ENCODE measurements at regions not wholly inside any gene's neighbourhood (a gene's known extent, or its start where the extent isn't known, plus 50 kb on each side); places are given as distances from the start of the nearest gene placed in this dataset.
"Not testable (repeated sequence)": the region's sequence is repeated elsewhere in the genome, so short reads cannot be mapped to it uniquely, and the experiment has no call there.

DNA sequence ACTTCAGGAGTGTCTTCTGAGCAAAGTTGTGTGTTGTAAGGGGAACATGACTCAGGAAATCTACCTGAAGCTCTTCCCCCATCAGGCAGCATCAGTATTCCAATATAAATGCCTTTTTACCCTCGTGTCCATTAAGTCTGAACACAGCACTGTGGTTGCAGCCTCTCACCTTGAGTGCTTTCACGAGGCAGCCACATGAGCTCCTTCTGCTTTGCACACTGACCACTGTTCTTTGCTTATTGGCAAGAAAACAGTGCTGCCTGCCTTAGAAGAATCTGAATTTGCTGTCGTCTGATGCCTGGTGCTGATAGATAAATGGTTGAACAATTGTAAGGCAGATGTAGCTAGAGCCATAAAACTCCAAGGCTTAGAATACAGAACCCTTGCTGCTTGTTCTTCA lies 139.6 kb upstream of the WDR1 start:
- in situ Hi-C loops (cut with MboI; ENCODE audit: low pct_unique_long_range_greater_than_20kb in 2 of 9, low sequenced_read_pairs in 9 of 9, unreplicated experiment in 9 of 9) = no loop called here
- Histone ChIP-seq H3K4me3 (no peak overlapping the region), H3K4me1 (replicated peaks in 1 of 2) (no peaks in the 10 kb centered on the region), H3K27ac (no peak overlapping the region)
- no peak for ATAC-seq (replicated peaks in 6 of 8)
- 0 to 60% (median 33%) methylated on average over 1 to 3 of the region's 3 CpGs; no CpG with 5 or more reads in 3 of the 10 experiments for WGBS, 10 experiments

DNA sequence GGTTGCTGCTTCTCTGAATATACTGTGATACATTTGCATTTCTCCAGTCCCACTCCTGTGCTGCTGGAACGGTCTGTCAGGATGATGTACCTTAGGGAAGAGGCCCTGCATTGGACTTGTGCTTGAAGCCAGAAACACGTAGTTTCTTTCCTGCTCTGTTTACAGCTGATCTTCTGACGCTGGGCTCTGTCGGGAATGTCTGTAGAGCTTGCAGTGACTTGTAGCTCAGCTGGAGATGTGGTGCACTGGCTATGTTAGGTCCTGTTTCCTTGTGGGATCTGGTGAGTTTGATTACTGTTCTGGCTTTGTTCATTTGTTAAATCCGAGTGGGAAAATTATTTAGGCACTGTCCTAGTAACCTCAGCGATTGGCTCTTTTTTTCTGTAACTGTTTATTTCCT lies 137.2 kb upstream of the WDR1 start:
- Histone ChIP-seq H3K4me1 (replicated peaks in 1 of 2) (no peaks in the 10 kb centered on the region), H3K4me3 (no peak overlapping the region), H3K27ac (no peak overlapping the region)
- WGBS, 10 experiments = 12 to 87% (median 67%) methylated on average over 1 to 6 of the region's 6 CpGs; no CpG with 5 or more reads in 3 of the 10 experiments
- in situ Hi-C loops (cut with MboI; ENCODE audit: low pct_unique_long_range_greater_than_20kb in 2 of 9, low sequenced_read_pairs in 9 of 9, unreplicated experiment in 9 of 9) = no loop called here
- ATAC-seq (replicated peaks in 6 of 8) = no peak

GRCh38 chr4:10245751-10246150 lies 129.2 kb upstream of the WDR1 start:
- no peak overlapping the region for H3K4me3 ChIP-seq
- H3K27ac ChIP-seq = no peak overlapping the region
- no peak for ATAC-seq (replicated peaks in 6 of 8)
- WGBS, 10 experiments = 0 to 81% (median 57%) methylated on average over 1 to 7 of the region's 7 CpGs
- in situ Hi-C loops (cut with MboI; ENCODE audit: low pct_unique_long_range_greater_than_20kb in 2 of 9, low sequenced_read_pairs in 9 of 9, unreplicated experiment in 9 of 9) = no loop called here
- H3K4me1 ChIP-seq (replicated peaks in 1 of 2) = no peaks in the 10 kb centered on the region

- Histone ChIP-seq H3K4me1 (replicated peaks in 1 of 2) (no peaks in the 10 kb centered on the region), H3K4me3 (no peak overlapping the region), H3K27ac (no peak overlapping the region)
- in situ Hi-C loops (cut with MboI; ENCODE audit: low pct_unique_long_range_greater_than_20kb in 2 of 9, low sequenced_read_pairs in 9 of 9, unreplicated experiment in 9 of 9) = no loop called here
- ATAC-seq (replicated peaks in 6 of 8) = no peak
- 40 to 67% (median 44%) methylated on average over 1 to 2 of the region's 2 CpGs; no CpG with 5 or more reads in 7 of the 10 experiments for WGBS, 10 experiments
Observed at GRCh38 chr4:10243856-10244255, 127.3 kb upstream of the WDR1 start.

GRCh38 chr4:10240691-10241090 lies 124.1 kb upstream of the WDR1 start:
- no peak for ATAC-seq (replicated peaks in 6 of 8)
- Histone ChIP-seq H3K4me1 (replicated peaks in 1 of 2) (no peaks in the 10 kb centered on the region), H3K27ac (no peak overlapping the region), H3K4me3 (no peak overlapping the region)
- 0 to 17% (median 0%) methylated on average over 1 of the region's 1 CpG; no CpG with 5 or more reads in 3 of the 10 experiments for WGBS, 10 experiments
- in situ Hi-C loops (cut with MboI; ENCODE audit: low pct_unique_long_range_greater_than_20kb in 2 of 9, low sequenced_read_pairs in 9 of 9, unreplicated experiment in 9 of 9) = no loop called here

DNA sequence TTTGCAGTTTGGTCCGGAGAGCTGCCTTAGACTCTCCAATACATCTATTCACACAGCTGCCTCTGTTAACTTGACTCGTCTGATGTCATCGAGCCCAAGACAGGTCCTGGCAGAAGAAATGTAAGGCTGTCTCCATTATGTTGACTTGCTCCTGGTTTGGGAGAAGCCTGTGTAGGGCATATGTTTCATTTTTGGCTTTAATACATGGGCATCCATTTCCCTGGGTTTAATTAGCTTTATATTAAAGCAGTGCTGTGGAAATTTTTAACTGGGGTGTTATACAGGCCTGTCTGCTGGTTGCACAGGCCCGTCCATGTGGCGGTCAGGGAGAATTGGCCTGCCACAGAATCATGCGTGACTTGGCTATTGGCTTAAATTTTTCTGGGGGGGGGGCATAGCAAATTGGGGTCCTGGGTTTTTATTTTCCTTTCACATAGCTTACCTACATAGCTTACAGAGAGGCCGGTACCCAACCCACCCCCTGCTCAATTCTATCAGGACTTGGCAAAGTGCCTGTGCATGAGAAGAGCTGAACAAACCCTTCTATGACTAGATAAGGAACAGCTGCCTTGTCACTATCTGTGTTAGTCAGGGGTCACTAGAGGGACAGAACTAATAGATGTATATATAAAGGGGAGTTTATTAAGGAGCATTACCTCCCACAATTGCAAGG lies 123.5 kb upstream of the WDR1 start:
- no peak for ATAC-seq (replicated peaks in 6 of 8)
- in situ Hi-C loops (cut with MboI; ENCODE audit: low pct_unique_long_range_greater_than_20kb in 2 of 9, low sequenced_read_pairs in 9 of 9, unreplicated experiment in 9 of 9) = no loop called here
- WGBS, 10 experiments = 0 to 80% (median 55%) methylated on average over 1 to 7 of the region's 7 CpGs; no CpG with 5 or more reads in 1 of the 10 experiments
- H3K4me3 ChIP-seq = no peak overlapping the region
- no peaks in the 10 kb centered on the region for H3K4me1 ChIP-seq (replicated peaks in 1 of 2)
- no peak overlapping the region for H3K27ac ChIP-seq

- in situ Hi-C loops (cut with MboI; ENCODE audit: low pct_unique_long_range_greater_than_20kb in 2 of 9, low sequenced_read_pairs in 9 of 9, unreplicated experiment in 9 of 9) = no loop called here
- 0 to 60% (median 45%) methylated on average over 1 of the region's 1 CpG; no CpG with 5 or more reads in 4 of the 10 experiments for WGBS, 10 experiments
- Histone ChIP-seq H3K4me1 (replicated peaks in 1 of 2) (no peaks in the 10 kb centered on the region), H3K27ac (no peak overlapping the region), H3K4me3 (no peak overlapping the region)
- ATAC-seq (replicated peaks in 6 of 8) = no peak
Observed at GRCh38 chr4:10237131-10237530, 120.5 kb upstream of the WDR1 start.

DNA sequence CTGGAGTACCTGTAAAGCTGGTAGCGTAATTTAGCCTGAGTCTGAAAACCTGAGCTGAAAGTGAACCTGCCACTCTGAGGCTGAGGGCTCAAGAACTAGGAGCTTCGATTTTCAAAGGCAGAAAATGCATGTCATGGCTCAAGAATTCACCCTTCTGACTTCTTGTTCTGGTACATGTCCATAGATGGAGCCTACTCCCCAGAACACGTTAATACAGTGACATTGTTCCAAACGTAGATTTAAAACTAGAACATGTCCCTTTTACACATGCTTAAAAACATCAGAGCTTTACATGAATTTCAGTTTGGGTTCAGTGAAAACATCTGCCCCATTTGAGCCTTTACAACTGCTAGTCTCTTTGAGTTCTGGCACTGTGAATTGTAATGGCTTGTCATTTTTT lies 115.5 kb upstream of the WDR1 start:
- ATAC-seq (replicated peaks in 6 of 8) = no peak
- Histone ChIP-seq H3K4me3 (no peak overlapping the region), H3K27ac (no peak overlapping the region), H3K4me1 (replicated peaks in 1 of 2) (no peaks in the 10 kb centered on the region)
- in situ Hi-C loops (cut with MboI; ENCODE audit: low pct_unique_long_range_greater_than_20kb in 2 of 9, low sequenced_read_pairs in 9 of 9, unreplicated experiment in 9 of 9) = no loop called here
- WGBS, 10 experiments = 20 to 72% (median 54%) methylated on average over 1 to 4 of the region's 4 CpGs; no CpG with 5 or more reads in 6 of the 10 experiments

DNA sequence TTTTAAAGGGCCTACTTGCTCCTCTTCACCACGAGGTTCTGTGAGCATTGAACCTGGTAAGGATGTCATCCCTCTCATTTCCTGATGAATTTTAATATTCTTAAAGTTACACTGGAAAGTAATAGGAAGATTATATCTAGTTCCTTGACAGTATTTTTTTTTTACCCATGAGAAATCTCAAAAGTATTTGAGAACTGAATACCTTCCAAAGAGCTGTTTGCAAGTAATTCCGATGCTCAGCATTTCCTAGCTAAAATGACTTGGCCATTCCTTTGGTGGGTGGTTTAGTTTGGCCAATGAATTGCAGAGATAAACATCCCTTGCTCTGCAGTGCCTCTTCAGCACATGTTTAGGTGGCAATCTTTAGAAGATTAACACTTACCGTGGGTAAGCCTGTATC lies 110.2 kb upstream of the WDR1 start:
- WGBS, 10 experiments = 0 to 72% (median 17%) methylated on average over 1 to 3 of the region's 3 CpGs; no CpG with 5 or more reads in 7 of the 10 experiments
- no peak overlapping the region for H3K27ac ChIP-seq
- no peak for ATAC-seq (replicated peaks in 6 of 8)
- in situ Hi-C loops (cut with MboI; ENCODE audit: low pct_unique_long_range_greater_than_20kb in 2 of 9, low sequenced_read_pairs in 9 of 9, unreplicated experiment in 9 of 9) = no loop called here
- H3K4me3 ChIP-seq = no peak overlapping the region
- no peaks in the 10 kb centered on the region for H3K4me1 ChIP-seq (replicated peaks in 1 of 2)

GRCh38 chr4:10225096-10225495 lies 108.5 kb upstream of the WDR1 start:
- H3K27ac ChIP-seq = no peak overlapping the region
- H3K4me3 ChIP-seq = no peak overlapping the region
- no peaks in the 10 kb centered on the region for H3K4me1 ChIP-seq (replicated peaks in 1 of 2)
- ATAC-seq (replicated peaks in 6 of 8) = no peak
- in situ Hi-C loops (cut with MboI; ENCODE audit: low pct_unique_long_range_greater_than_20kb in 2 of 9, low sequenced_read_pairs in 9 of 9, unreplicated experiment in 9 of 9) = no loop called here

DNA sequence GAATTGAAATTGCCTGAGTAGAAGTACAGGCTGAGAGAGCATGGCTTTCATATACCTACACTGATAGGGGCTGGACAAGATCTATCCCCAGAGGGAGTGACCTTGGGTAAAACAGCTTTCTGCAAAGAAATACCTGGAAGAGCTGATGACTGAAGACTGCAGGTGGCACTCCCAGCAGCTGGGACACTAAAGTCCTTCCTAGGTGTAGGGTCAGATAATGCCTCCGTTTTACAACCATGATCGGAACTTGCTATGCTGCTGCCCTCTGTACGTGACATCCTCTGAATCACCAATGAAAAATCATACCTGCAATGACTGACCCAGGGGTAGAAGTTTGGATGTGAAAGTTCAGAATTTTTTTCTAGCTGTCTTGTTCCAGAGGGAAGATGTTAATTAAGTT lies 107.2 kb upstream of the WDR1 start:
- Histone ChIP-seq H3K4me1 (replicated peaks in 1 of 2) (no peaks in the 10 kb centered on the region), H3K4me3 (no peak overlapping the region), H3K27ac (no peak overlapping the region)
- ATAC-seq (replicated peaks in 6 of 8) = no peak
- in situ Hi-C loops (cut with MboI; ENCODE audit: low pct_unique_long_range_greater_than_20kb in 2 of 9, low sequenced_read_pairs in 9 of 9, unreplicated experiment in 9 of 9) = no loop called here
- WGBS, 10 experiments = 67 to 89% (median 78%) methylated on average over 1 to 3 of the region's 3 CpGs; no CpG with 5 or more reads in 6 of the 10 experiments

DNA sequence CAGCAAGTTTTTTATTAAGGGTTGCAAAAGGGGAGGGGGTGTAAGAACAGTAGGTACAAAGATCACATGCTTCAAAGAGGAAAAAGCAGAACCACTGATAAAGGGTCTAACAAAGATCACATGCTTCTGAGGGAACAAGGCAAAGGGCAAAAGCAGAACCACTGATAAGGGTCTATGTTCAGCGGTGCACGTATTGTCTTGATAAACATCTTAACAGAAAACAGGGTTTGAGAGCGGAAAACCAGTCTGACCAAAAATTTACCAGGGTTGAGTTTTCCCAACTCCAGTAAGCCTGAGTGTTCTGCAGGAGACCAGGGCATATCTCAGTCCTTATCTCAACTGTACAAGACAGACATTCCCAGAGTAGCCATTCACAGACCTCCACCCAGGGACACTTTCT lies 96.9 kb upstream of the WDR1 start:
- 40 to 100% (median 86%) methylated on average over 1 to 2 of the region's 3 CpGs; no CpG with 5 or more reads in 4 of the 10 experiments for WGBS, 10 experiments
- H3K4me1 ChIP-seq (replicated peaks in 1 of 2); ATAC-seq (replicated peaks in 6 of 8); in situ Hi-C loops (cut with MboI; ENCODE audit: low pct_unique_long_range_greater_than_20kb in 2 of 9, low sequenced_read_pairs in 9 of 9, unreplicated experiment in 9 of 9); H3K27ac ChIP-seq; H3K4me3 ChIP-seq: not testable (repeated sequence)

GRCh38 chr4:10212901-10213300 lies 96.3 kb upstream of the WDR1 start:
- H3K4me3 ChIP-seq = no peak overlapping the region
- no peaks in the 10 kb centered on the region for H3K4me1 ChIP-seq (replicated peaks in 1 of 2)
- H3K27ac ChIP-seq = no peak overlapping the region
- ATAC-seq (replicated peaks in 6 of 8) = no peak
- in situ Hi-C loops (cut with MboI; ENCODE audit: low pct_unique_long_range_greater_than_20kb in 2 of 9, low sequenced_read_pairs in 9 of 9, unreplicated experiment in 9 of 9) = no loop called here
- 0 to 80% (median 40%) methylated on average over 1 to 3 of the region's 3 CpGs; no CpG with 5 or more reads in 4 of the 10 experiments for WGBS, 10 experiments

- in situ Hi-C loops (cut with MboI; ENCODE audit: low pct_unique_long_range_greater_than_20kb in 2 of 9, low sequenced_read_pairs in 9 of 9, unreplicated experiment in 9 of 9) = no loop called here
- 60 to 76% methylated on average over 1 to 2 of the region's 2 CpGs; no CpG with 5 or more reads in 8 of the 10 experiments for WGBS, 10 experiments
- no peak overlapping the region for H3K4me3 ChIP-seq
- H3K27ac ChIP-seq = no peak overlapping the region
- no peak for ATAC-seq (replicated peaks in 6 of 8)
- no peaks in the 10 kb centered on the region for H3K4me1 ChIP-seq (replicated peaks in 1 of 2)
Observed at GRCh38 chr4:10212400-10212799, 95.8 kb upstream of the WDR1 start.

Data from motor neuron (in vitro differentiated cells).